Activated T-helper 2 cell treated with anti-CD3 and anti-CD28 coated beads, Interferon-gamma antibody, Interleukin-2, Interleukin-4, amounts not matched to agents 10 μg/mL and 5 μg/mL and 100 μg/mL, durations not matched to agents 14 hours and 24 hours and 36 hours (primary cell): ENCODE measurements at regions not wholly inside any gene's neighbourhood (a gene's known extent, or its start where the extent isn't known, plus 50 kb on each side); places are given as distances from the start of the nearest gene placed in this dataset.
"Not testable (repeated sequence)": the region's sequence is repeated elsewhere in the genome, so short reads cannot be mapped to it uniquely, and the experiment has no call there.

Experiments
- DNase-seq: peaks from one replicate; pipeline ENCODE4 v3.0.0; 2021; ENCODE audit warnings: low spot score
- H3K27ac Mint-ChIP-seq: one replicate; pipeline ENCODE4 v1.8.0; 2021; ENCODE audit warnings: mixed read lengths
- H3K27me3 Mint-ChIP-seq: one replicate; pipeline ENCODE4 v1.8.0; 2021; ENCODE audit warnings: low read depth, mixed read lengths
- H3K36me3 Mint-ChIP-seq: one replicate; pipeline ENCODE4 v1.8.0; 2021; ENCODE audit warnings: low read depth, mixed read lengths
- H3K4me1 Mint-ChIP-seq: one replicate; pipeline ENCODE4 v1.8.0; 2021; ENCODE audit warnings: low read depth, mixed read lengths
- H3K4me3 Mint-ChIP-seq: one replicate; pipeline ENCODE4 v1.8.0; 2021; ENCODE audit warnings: low read depth, mild to moderate bottlenecking, moderate library complexity, mixed read lengths
- H3K9me3 Mint-ChIP-seq: one replicate; pipeline ENCODE4 v1.8.0; 2021; ENCODE audit warnings: mixed read lengths
- intact Hi-C: fragments of 100-400 bp; cut with micrococcal nuclease; formaldehyde crosslinking; loops from one replicate; pipeline ENCODE4 v1.15.1; 2023

DNA sequence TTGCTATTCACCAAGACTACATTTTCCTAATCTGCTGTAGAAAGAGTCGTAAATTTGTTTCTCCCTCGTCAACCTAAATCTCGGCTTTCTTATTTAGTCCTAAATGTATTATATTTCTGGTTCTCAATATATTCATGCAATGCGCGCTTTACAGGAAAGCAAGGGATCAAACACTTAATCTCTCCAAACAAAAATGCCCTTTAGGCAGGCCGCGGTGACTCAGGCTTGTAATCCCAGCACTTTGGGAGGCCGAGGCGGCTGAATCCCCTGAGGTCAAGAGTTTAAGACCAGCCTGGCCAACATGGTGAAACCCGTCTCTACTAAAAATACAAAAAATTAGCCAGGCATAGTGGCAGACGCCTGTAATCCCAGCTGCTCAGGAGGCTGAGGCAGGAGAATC is 376.0 kb downstream of the PPP4R3C start:
- H3K27me3 Mint-ChIP-seq, H3K36me3 Mint-ChIP-seq, H3K4me1 Mint-ChIP-seq, H3K4me3 Mint-ChIP-seq, H3K27ac Mint-ChIP-seq, intact Hi-C loops, H3K9me3 Mint-ChIP-seq, DNase-seq: not testable (repeated sequence)

DNA sequence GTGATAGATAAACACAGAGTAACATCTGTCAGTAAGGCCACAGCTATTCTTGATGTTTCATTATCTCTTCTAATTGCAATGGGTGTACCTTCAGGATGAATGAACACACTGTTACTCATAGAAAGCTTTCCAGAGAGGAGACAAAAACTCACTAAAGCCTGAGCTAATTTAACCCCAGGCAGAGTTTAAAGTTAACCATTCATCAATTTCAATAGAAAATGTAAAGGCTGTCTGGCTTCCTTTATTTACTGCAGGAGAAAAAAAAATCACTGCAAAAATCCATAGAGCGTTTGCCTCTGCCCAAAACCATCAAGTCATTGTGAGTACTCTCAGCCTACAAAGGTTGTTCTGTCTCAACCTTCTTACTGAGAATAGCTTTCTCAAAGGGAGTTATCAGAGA is 376.9 kb downstream of the PPP4R3C start:
- Mint-ChIP-seq H3K9me3 (no peaks in the 10 kb centered on the region), H3K4me1 (no peaks in the 10 kb centered on the region), H3K4me3 (no peak overlapping the region), H3K27me3 (no peaks in the 10 kb centered on the region), H3K27ac (no peak overlapping the region), H3K36me3 (no peaks in the 10 kb centered on the region)
- intact Hi-C loops = no loop called here
- DNase-seq = no peak

DNA sequence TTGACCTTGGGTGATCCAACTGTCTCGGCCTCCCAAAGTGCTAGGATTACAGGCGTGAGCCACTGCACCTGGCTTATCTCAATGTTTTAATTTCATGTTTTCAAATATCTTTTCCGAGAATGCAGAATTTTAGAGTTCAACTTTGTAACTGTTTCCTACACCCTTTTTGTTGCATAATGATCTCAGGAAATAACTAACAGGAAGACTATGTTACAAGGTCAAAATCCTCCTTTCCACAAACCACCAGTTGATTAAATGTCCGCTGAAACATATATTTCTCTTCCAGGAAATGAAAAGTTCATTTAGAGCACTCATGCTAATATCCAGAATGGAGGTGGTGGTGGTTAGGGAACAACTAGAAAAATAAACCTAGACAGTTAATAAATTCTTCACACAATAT is 377.8 kb downstream of the PPP4R3C start:
- no peaks in the 10 kb centered on the region for H3K27me3 Mint-ChIP-seq

DNA sequence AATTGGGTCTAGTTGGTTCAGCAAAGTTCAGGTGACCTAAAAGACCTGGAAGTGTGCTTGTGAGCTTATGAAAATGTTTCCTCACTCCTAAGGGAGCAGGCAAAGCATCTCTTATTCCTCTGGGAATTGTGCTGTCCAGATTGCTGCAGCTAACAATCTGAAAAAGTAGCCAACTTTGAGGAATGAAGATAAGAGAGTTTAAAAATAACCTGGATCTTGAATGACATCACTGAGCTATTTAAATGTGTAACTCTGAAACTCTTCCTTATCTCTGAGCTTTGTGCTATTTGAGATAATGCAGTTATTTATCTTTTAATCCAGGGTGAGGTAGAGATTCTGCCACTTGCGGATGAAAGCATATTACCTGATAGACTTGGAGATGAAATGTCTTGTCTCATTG is 384.8 kb downstream of the PPP4R3C start:
- no peaks in the 10 kb centered on the region for H3K4me1 Mint-ChIP-seq
- no peaks in the 10 kb centered on the region for H3K9me3 Mint-ChIP-seq
- H3K4me3 Mint-ChIP-seq = no peak overlapping the region
- H3K36me3 Mint-ChIP-seq = no peaks in the 10 kb centered on the region
- no peaks in the 10 kb centered on the region for H3K27me3 Mint-ChIP-seq
- no peak for DNase-seq
- no peak overlapping the region for H3K27ac Mint-ChIP-seq
- intact Hi-C loops = no loop called here

More for the DNA sequence above, 377.8 kb downstream of the PPP4R3C start:
- Mint-ChIP-seq H3K4me3 (no peak overlapping the region), H3K4me1 (no peaks in the 10 kb centered on the region), H3K27ac (no peak overlapping the region), H3K36me3 (no peaks in the 10 kb centered on the region), H3K9me3 (no peaks in the 10 kb centered on the region)
- DNase-seq = no peak
- intact Hi-C loops = no loop called here

DNA sequence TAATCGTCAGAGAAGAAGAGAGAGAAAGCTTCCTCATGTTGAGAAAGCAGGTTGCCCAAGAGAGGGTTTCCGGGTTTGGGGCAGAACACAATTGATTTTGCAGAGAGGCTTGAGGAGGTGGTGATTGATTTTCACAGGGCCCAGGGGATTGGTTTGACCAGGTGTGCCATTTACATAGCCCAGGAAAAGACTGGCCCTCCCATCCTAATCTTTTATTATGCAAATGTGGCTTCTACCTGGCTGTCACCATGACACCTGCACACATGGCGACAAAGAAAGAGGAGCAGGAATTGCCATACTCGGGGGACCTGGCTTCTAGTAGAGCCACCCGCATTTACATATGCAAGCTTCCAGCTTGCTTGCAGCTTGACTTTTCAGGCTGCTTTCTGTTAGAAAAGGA is 405.3 kb downstream of the PPP4R3C start:
- Mint-ChIP-seq H3K36me3 (no peaks in the 10 kb centered on the region), H3K4me1 (no peaks in the 10 kb centered on the region), H3K4me3 (no peak overlapping the region), H3K27me3 (no peaks in the 10 kb centered on the region), H3K27ac (no peak overlapping the region), H3K9me3 (peaks cover 11% of the 10 kb centered on the region)
- intact Hi-C loops = no loop called here
- DNase-seq = no peak

DNA sequence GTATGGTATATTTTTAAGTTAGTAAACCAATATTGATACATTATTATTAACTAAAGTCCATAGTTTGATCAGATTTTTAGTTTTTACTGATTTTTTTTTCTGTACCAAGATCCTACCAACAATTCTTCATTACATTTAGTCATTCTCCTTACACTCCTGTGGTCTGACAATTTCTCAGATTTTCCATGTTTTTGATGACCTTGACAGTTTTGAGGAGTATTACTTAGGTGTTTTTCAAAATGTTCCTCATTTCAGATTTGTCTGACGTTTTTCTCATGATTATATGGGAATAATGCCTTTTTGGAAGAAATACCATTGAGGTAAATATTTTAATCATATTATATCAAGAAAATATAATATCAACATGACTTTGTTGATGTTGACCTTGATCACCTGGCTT is 423.8 kb downstream of the PPP4R3C start:
- DNase-seq = no peak

DNA sequence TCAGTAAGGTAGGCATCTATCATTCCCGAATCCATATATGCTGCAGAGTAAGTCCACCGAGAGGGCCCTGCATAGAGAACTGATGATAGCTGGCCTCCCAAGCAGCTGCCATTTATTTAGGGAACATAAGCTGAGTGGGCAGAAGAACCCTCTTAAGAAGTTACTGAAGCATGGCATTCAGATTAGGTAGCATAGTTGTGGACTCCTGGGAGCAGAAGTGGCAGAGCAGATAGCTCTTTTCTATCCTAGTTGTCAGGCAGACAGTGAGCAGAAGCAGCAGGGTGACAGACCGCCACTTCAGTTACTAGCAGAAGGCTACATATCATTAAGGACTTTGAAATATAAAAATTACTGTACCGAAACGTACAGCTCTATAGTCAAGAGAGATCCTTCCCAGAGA is 454.7 kb downstream of the PPP4R3C start:
- Mint-ChIP-seq H3K9me3 (peaks cover 14% of the 10 kb centered on the region), H3K4me3 (no peak overlapping the region), H3K36me3 (no peaks in the 10 kb centered on the region), H3K4me1 (no peaks in the 10 kb centered on the region), H3K27ac (no peak overlapping the region), H3K27me3 (no peaks in the 10 kb centered on the region)
- intact Hi-C loops = no loop called here
- DNase-seq = no peak

More for the DNA sequence above, 423.8 kb downstream of the PPP4R3C start:
- Mint-ChIP-seq H3K36me3 (no peaks in the 10 kb centered on the region), H3K27ac (no peak overlapping the region), H3K4me1 (no peaks in the 10 kb centered on the region), H3K27me3 (no peaks in the 10 kb centered on the region), H3K9me3 (peaks cover 6% of the 10 kb centered on the region), H3K4me3 (no peak overlapping the region)
- intact Hi-C loops = no loop called here

DNA sequence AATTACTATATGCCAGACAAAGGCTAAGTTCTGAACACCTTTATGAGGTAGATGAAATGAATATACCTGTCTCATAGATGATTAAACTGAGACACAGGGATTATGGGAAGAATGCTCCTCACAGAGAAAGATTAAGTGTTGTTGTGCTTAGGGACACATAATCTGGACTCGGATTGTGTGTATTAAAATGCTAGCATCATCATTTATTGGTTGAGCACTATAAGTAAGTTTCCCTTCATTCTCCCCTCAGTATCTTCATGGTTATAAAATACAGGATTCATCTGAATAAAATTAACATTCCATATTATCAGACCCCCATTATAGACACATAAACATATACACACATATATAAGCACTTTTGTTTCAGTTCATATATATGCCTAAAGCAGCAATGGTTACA is 463.5 kb downstream of the PPP4R3C start:
- Mint-ChIP-seq H3K27me3 (no peaks in the 10 kb centered on the region), H3K4me1 (no peaks in the 10 kb centered on the region), H3K36me3 (no peaks in the 10 kb centered on the region), H3K4me3 (no peak overlapping the region), H3K27ac (no peak overlapping the region), H3K9me3 (peaks cover 11% of the 10 kb centered on the region)
- no peak for DNase-seq
- intact Hi-C loops = no loop called here

DNA sequence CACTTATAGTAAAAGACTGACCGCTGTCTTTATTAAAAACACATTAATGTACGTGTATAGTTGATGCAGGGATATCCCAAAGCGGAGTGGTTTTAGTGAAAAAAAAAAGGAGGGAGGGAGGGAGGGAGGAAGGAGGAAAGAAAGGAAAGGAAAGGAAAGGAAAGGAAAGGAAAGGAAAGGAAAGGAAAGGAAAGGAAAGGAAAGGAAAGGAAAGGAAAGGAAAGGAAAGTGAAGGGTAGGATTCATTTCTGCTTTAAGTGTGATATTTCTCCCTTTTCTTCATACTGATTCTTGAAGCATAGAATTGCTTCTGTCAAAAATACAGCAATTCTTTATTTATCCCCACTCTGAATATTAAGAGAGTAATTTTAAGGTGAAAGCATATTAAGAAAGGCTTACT is 504.9 kb downstream of the PPP4R3C start:
- Mint-ChIP-seq H3K4me1 (no peaks in the 10 kb centered on the region), H3K36me3 (no peaks in the 10 kb centered on the region), H3K27me3 (no peaks in the 10 kb centered on the region), H3K9me3 (peaks cover 3% of the 10 kb centered on the region), H3K4me3 (no peak overlapping the region), H3K27ac (no peak overlapping the region)
- intact Hi-C loops = no loop called here
- no peak for DNase-seq

DNA sequence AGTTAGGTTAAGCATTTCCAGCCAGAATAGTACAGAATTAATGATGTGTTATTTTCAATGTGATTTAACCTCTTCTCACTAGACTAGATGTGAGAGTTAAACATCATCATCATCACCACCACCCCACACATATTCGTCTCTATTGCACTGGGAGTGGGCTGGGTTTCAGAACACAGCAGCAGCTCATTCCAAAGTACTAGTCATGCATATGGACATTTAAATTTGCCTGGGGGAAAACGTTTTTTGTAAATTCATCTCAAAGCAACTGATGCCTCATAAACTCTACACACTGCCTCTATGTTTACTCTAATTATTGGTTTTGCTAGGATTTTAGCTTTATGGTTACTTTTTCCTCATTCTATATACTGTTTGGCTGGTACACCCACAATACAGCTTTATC is 509.1 kb downstream of the PPP4R3C start:
- no peak overlapping the region for H3K4me3 Mint-ChIP-seq
- no peaks in the 10 kb centered on the region for H3K36me3 Mint-ChIP-seq
- H3K9me3 Mint-ChIP-seq = peaks cover 9% of the 10 kb centered on the region
- no peak overlapping the region for H3K27ac Mint-ChIP-seq
- no peak for DNase-seq
- intact Hi-C loops = no loop called here
- no peaks in the 10 kb centered on the region for H3K27me3 Mint-ChIP-seq
- H3K4me1 Mint-ChIP-seq = no peaks in the 10 kb centered on the region

DNA sequence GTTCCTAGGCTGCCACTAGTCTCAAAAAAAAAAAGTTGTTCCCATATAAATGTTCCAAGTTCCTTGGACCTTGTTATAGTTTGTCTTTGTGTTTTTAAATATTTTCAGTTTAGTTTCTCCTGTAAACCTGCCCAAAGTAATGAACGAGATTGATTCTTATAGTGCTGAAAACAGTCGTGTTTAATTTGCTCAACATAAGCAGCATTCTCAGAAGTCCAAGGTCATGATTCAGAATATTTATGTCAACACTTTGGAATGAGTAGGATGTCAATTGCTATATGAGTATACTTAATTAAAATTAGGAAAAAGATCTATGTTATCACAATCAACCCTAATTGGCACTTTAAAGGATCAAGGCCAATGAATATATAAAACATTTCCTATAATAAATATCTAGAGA is 510.9 kb downstream of the PPP4R3C start:
- Mint-ChIP-seq H3K36me3 (no peaks in the 10 kb centered on the region), H3K27me3 (no peaks in the 10 kb centered on the region), H3K9me3 (peaks cover 15% of the 10 kb centered on the region), H3K27ac (no peak overlapping the region), H3K4me1 (no peaks in the 10 kb centered on the region), H3K4me3 (no peak overlapping the region)
- intact Hi-C loops = no loop called here
- no peak for DNase-seq

DNA sequence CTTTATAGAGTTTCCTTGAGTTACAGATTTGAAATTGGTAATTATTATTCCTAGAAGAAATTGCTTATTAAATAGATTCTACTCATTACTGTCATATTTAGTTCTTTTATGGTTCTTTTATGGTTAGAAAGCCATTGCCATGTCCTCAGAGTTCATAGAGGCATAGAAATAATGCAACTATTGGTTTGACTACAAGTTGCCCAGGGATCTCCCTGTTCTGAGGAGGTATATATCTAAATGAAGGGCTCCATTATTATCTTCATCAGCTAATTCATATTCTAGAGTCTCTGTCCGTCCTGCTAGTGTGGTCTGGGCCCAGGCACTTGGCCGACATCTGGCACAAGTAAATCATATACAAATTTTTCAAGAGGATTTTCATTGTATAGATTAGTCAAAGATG is 535.7 kb downstream of the PPP4R3C start:
- H3K4me1 Mint-ChIP-seq = no peaks in the 10 kb centered on the region

DNA sequence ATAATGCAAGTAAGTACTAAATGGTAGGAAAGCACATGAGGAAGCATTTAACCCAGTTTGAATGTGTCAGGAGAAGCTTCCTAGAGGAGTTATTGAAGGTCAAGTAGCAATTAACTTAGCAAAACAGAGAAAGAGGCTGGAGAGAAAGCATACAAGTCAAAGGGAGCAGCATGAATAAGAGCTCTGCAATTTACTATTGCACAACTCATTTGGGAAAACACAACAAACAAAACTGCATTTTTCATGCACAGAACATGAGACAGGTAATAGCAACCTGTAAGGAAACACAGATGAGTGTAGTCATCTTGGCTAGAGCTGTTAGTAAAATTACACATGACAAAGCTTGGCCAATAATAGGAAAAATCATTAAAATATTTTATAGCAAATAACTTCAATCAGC is 538.1 kb downstream of the PPP4R3C start:
- no peak overlapping the region for H3K27ac Mint-ChIP-seq
- no peak for DNase-seq
- H3K4me3 Mint-ChIP-seq = no peak overlapping the region
- intact Hi-C loops = no loop called here
- no peaks in the 10 kb centered on the region for H3K9me3 Mint-ChIP-seq
- H3K36me3 Mint-ChIP-seq = no peaks in the 10 kb centered on the region
- H3K4me1 Mint-ChIP-seq = no peaks in the 10 kb centered on the region
- no peaks in the 10 kb centered on the region for H3K27me3 Mint-ChIP-seq

More for the DNA sequence above, 535.7 kb downstream of the PPP4R3C start:
- H3K4me3 Mint-ChIP-seq = no peak overlapping the region
- intact Hi-C loops = no loop called here
- no peak for DNase-seq
- no peaks in the 10 kb centered on the region for H3K36me3 Mint-ChIP-seq
- no peaks in the 10 kb centered on the region for H3K27me3 Mint-ChIP-seq
- H3K9me3 Mint-ChIP-seq = no peaks in the 10 kb centered on the region
- no peak overlapping the region for H3K27ac Mint-ChIP-seq

DNA sequence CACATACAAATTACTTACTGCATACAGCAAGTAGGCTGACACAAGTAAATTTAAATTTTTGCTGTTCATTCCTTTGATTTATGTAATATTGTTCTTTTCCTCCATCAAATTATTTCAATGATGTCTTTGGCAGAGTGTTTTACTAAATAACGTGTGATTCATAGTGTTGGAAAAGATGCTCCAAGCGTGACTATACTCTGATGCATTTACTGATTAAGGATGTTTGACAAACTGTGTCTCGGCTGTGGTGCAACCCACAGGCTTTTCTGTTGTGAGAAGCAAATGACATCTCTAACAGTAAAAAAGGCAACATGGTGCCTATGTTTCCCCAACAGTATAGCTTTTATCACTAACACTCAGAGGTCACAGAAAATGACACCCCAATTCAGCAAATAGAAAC is 540.9 kb downstream of the PPP4R3C start:
- no peak overlapping the region for H3K4me3 Mint-ChIP-seq
- no peaks in the 10 kb centered on the region for H3K4me1 Mint-ChIP-seq
- H3K36me3 Mint-ChIP-seq = no peaks in the 10 kb centered on the region
- DNase-seq = no peak
- no peak overlapping the region for H3K27ac Mint-ChIP-seq
- H3K27me3 Mint-ChIP-seq = no peaks in the 10 kb centered on the region
- no peaks in the 10 kb centered on the region for H3K9me3 Mint-ChIP-seq
- intact Hi-C loops = no loop called here
